ENCODE measurements at regions not wholly inside any gene's neighbourhood (a gene's known extent, or its start where the extent isn't known, plus 50 kb on each side); places are given as distances from the start of the nearest gene placed in this dataset.
"Not testable (repeated sequence)": the region's sequence is repeated elsewhere in the genome, so short reads cannot be mapped to it uniquely, and the experiment has no call there.

DNA sequence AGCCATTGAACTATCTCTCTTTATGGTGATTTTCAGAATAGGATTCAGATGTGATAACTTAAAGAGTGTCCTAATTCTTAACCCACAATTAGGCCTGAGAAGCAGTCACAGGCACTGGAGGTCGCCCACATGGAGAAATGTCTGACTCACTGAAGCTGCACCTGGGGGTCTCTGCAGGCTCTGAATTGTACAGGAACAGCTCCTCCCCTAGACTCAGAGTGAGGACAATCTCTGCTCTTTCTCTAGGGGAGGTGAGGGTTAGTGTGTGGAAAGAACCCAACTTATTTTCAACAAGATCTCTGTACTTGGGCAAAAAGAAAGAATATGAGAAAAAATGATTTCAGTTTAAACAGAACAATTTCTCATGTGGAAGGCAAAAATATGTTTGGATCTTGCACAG is 1124.6 kb downstream of the TMEM121 start:
- H3K4me3 ChIP-seq (ENCODE audit: low read depth, low read length): no peak overlapping the region
- DNase-seq (ENCODE audit: low read depth): no peak
- TF ChIP-seq, protein P1, sequence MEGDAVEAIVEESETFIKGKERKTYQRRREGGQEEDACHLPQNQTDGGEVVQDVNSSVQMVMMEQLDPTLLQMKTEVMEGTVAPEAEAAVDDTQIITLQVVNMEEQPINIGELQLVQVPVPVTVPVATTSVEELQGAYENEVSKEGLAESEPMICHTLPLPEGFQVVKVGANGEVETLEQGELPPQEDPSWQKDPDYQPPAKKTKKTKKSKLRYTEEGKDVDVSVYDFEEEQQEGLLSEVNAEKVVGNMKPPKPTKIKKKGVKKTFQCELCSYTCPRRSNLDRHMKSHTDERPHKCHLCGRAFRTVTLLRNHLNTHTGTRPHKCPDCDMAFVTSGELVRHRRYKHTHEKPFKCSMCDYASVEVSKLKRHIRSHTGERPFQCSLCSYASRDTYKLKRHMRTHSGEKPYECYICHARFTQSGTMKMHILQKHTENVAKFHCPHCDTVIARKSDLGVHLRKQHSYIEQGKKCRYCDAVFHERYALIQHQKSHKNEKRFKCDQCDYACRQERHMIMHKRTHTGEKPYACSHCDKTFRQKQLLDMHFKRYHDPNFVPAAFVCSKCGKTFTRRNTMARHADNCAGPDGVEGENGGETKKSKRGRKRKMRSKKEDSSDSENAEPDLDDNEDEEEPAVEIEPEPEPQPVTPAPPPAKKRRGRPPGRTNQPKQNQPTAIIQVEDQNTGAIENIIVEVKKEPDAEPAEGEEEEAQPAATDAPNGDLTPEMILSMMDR (IDR thresholded peaks at IDR 0.05; ENCODE audit: insufficient read depth, low read depth, low read length): no peak

GRCh38 chr14:106652494-106652893 is 1126.1 kb downstream of the TMEM121 start:
- no peak for DNase-seq (ENCODE audit: low read depth)
- TF ChIP-seq, protein P1 (IDR thresholded peaks at IDR 0.05; ENCODE audit: insufficient read depth, low read depth, low read length): no peak
- no peak overlapping the region for H3K4me3 ChIP-seq (ENCODE audit: low read depth, low read length)

GRCh38 chr14:106657460-106657859 is 1131.1 kb downstream of the TMEM121 start:
- TF ChIP-seq, protein P1 (IDR thresholded peaks at IDR 0.05; ENCODE audit: insufficient read depth, low read depth, low read length): no peak
- H3K4me3 ChIP-seq (ENCODE audit: low read depth, low read length): no peak overlapping the region
- no peak for DNase-seq (ENCODE audit: low read depth)

- not testable (repeated sequence) for DNase-seq (ENCODE audit: low read depth); H3K4me3 ChIP-seq (ENCODE audit: low read depth, low read length)
Observed at GRCh38 chr14:106658066-106658860, 1131.9 kb downstream of the TMEM121 start.

DNA sequence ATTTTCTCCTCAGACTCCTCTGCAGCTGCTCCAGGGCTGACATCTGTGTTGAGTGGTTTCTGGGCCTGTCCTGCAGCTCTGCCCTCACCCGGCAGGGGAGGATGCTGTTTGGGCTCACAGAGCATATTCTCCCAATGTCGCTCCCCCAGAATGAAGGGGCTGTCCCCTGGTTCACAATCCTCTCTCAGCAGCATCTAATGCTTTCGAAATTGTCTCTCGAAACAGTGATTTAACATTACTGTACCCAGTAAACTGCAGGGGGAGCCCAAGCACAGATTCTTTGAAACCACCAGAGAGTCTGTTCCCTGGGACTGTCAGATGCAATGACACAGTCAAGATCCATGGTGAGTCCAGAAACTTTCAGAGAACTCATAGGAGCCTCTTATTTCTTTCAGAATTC is 1135.2 kb downstream of the TMEM121 start:
- H3K4me3 ChIP-seq (ENCODE audit: low read depth, low read length); DNase-seq (ENCODE audit: low read depth): not testable (repeated sequence)

GRCh38 chr14:106662936-106663550 is 1136.7 kb downstream of the TMEM121 start:
- DNase-seq (ENCODE audit: low read depth): no peak
- TF ChIP-seq, protein P1 (IDR thresholded peaks at IDR 0.05; ENCODE audit: insufficient read depth, low read depth, low read length): no peak
- H3K4me3 ChIP-seq (ENCODE audit: low read depth, low read length): no peak overlapping the region

DNA sequence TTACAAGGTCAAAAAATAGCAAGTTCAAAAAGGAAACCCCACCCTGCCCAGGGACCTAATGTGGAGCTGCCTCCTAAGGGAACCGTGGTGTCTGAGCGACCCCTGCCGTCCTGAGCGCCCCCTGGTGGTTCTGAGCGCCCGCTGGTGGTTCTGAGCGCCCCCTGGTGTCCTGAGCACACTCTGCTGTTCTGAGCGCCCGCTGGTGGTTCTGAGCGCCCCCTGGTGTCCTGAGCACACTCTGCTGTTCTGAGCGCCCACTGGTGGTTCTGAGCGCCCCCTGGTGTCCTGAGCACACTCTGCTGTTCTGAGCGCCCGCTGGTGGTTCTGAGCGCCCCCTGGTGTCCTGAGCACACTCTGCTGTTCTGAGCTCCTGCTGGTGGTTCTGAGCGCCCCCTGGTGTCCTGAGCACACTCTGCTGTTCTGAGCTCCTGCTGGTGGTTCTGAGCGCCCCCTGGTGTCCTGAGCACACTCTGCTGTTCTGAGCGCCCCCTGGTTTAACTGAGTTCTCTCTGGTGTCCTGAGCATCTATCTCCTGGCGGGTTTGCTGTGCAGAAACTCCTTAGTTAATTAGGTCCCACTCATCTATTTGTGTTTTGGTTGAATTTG is 1137.5 kb downstream of the TMEM121 start:
- TF ChIP-seq, protein P1 (IDR thresholded peaks at IDR 0.05; ENCODE audit: insufficient read depth, low read depth, low read length): peak; percentile 10
- not testable (repeated sequence) for DNase-seq (ENCODE audit: low read depth); H3K4me3 ChIP-seq (ENCODE audit: low read depth, low read length)

Data from fibroblast of villous mesenchyme (primary cell).